IMR-90 (cell line): ENCODE measurements at regions not wholly inside any gene's neighbourhood (a gene's known extent, or its start where the extent isn't known, plus 50 kb on each side); places are given as distances from the start of the nearest gene placed in this dataset.

Source experiments
- BHLHE40 ChIP-seq: fragments of 150-350 bp; IDR thresholded peaks from 2 replicates; pipeline ENCODE4 v1.6.1; 2016; ENCODE audit warnings: mild to moderate bottlenecking, low read depth, low read length
- CEBPB ChIP-seq: IDR thresholded peaks from 2 replicates; pipeline ENCODE4 v1.6.1; 2012; ENCODE audit warnings: low read depth, low read length, improper control_type of control experiment
- CHD1 ChIP-seq: IDR thresholded peaks from 2 replicates; pipeline ENCODE4 v1.6.1; 2012; ENCODE audit warnings: low read depth, low read length, improper control_type of control experiment
- FOS ChIP-seq: fragments of 150-350 bp; IDR thresholded peaks from 2 replicates; pipeline ENCODE4 v1.6.1; 2016; ENCODE audit warnings: low read depth, low read length
- MAZ ChIP-seq: IDR thresholded peaks from 2 replicates; pipeline ENCODE4 v1.6.1; 2012; ENCODE audit warnings: low read depth, mild to moderate bottlenecking, low read length, improper control_type of control experiment, moderate library complexity, borderline replicate concordance
- MXI1 ChIP-seq: IDR thresholded peaks from 2 replicates; pipeline ENCODE4 v1.6.1; 2012; ENCODE audit warnings: low read depth, mild to moderate bottlenecking, low read length, moderate library complexity, borderline replicate concordance
- POLR2A ChIP-seq: IDR thresholded peaks from 2 replicates; pipeline ENCODE4 v1.6.1; 2012; ENCODE audit warnings: mild to moderate bottlenecking, low read depth, low read length
- RAD21 ChIP-seq: IDR thresholded peaks from 2 replicates; pipeline ENCODE4 v1.6.1; 2012; ENCODE audit warnings: low read length, improper control_type of control experiment
- RCOR1 ChIP-seq: IDR thresholded peaks from 2 replicates; pipeline ENCODE4 v1.6.1; 2012; ENCODE audit warnings: mild to moderate bottlenecking, low read length, improper control_type of control experiment; ENCODE audit not compliant: insufficient replicate concordance
- TF ChIP-seq, protein P1 (sequence below): conservative IDR thresholded peaks from 2 replicates; pipeline ENCODE4 v1.5.1; 2012; ENCODE audit warnings: mild to moderate bottlenecking, low read depth, low read length, improper control_type of control experiment
- TF ChIP-seq, protein P2 (sequence below): fragments of 150-350 bp; IDR thresholded peaks from 2 replicates; pipeline ENCODE4 v1.6.1; 2017; ENCODE audit warnings: mild to moderate bottlenecking, antibody characterized with exemption, low read length, low read depth

DNA sequence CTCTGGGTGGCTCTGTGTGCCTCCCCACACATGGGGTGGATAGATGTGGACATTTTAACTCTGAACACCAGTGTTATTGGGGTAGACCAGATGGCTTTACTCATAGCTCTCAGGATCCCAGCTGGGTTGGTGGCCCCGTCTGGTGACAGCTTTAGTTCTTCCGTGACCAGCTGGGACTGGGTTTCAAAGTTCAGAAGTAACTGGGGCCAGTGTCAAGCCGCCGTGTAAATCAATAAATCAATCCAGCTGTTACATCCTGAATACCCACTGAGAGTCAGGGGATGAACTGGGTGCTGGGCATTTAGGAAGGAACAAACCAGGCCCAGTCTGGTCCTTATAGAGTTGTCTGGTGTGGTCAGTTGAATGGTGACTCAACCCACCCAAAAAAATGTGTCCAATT, 269.4 kb downstream of the CTTN start:
- TF ChIP-seq, protein P1, sequence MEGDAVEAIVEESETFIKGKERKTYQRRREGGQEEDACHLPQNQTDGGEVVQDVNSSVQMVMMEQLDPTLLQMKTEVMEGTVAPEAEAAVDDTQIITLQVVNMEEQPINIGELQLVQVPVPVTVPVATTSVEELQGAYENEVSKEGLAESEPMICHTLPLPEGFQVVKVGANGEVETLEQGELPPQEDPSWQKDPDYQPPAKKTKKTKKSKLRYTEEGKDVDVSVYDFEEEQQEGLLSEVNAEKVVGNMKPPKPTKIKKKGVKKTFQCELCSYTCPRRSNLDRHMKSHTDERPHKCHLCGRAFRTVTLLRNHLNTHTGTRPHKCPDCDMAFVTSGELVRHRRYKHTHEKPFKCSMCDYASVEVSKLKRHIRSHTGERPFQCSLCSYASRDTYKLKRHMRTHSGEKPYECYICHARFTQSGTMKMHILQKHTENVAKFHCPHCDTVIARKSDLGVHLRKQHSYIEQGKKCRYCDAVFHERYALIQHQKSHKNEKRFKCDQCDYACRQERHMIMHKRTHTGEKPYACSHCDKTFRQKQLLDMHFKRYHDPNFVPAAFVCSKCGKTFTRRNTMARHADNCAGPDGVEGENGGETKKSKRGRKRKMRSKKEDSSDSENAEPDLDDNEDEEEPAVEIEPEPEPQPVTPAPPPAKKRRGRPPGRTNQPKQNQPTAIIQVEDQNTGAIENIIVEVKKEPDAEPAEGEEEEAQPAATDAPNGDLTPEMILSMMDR, result no peak
- TF ChIP-seq BHLHE40 (no peak), POLR2A (no peak), RAD21 (no peak), RCOR1 (no peak), CEBPB (no peak), MAZ (no peak), FOS (no peak), CHD1 (no peak), MXI1 (no peak)
- TF ChIP-seq, protein P2, sequence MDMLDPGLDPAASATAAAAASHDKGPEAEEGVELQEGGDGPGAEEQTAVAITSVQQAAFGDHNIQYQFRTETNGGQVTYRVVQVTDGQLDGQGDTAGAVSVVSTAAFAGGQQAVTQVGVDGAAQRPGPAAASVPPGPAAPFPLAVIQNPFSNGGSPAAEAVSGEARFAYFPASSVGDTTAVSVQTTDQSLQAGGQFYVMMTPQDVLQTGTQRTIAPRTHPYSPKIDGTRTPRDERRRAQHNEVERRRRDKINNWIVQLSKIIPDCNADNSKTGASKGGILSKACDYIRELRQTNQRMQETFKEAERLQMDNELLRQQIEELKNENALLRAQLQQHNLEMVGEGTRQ, result no peak
